Left renal pelvis (tissue), 4 donors: ENCODE measurements at regions not wholly inside any gene's neighbourhood (a gene's known extent, or its start where the extent isn't known, plus 50 kb on each side); places are given as distances from the start of the nearest gene placed in this dataset.
"Not testable (repeated sequence)": the region's sequence is repeated elsewhere in the genome, so short reads cannot be mapped to it uniquely, and the experiment has no call there.

Source experiments
- DNase-seq, 4 donors: peaks; one replicate each; pipeline ENCODE4 v3.0.0-alpha.2; 2013; ENCODE audit warnings: low read depth in 4 of 4, low spot score in 3 of 4

- DNase-seq, result no peak
Measured at GRCh38 chr9:75715360-75715759, 175.1 kb upstream of the PCSK5 start.

DNA sequence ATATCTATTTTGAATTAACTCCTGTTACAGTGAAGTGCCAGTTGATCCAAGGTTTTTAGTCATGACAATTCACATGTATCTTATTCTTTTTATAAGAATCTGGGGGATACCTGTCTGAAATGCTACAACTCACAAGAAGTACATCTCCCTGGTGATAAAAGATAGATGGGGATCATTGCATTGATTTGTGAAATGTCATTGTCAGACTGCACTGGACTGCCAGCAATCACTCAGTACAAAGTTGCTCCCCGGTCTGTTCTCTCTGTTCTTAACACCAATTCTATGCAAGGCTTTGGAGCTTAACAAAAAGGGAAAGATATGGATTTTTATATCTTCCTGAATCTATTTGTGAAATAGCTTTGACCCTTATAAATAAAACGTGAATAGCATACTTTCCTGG lies 171.8 kb upstream of the PCSK5 start:
- DNase-seq, result no peak

DNA sequence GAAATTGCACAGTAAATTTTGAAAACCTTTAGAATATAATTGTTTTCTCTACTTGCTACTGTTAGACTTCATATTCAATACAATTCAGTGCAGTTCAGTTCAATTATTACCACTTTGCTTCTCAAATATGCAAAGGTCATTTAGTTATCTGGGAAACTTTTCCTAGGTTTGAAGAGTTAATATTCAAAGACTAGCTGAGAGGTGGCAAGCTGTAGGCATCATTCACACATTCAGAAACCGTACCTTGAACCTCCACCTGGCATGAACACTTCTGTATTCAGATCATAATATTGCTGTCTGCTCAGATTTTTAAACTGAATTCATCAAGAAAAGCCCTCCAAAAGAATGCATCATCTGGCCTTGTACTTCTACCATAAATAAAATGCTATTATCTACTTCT lies 162.1 kb upstream of the PCSK5 start:
- DNase-seq, result no peak

- DNase-seq, result no peak
Measured at GRCh38 chr9:75734802-75735201, 155.7 kb upstream of the PCSK5 start.

DNA sequence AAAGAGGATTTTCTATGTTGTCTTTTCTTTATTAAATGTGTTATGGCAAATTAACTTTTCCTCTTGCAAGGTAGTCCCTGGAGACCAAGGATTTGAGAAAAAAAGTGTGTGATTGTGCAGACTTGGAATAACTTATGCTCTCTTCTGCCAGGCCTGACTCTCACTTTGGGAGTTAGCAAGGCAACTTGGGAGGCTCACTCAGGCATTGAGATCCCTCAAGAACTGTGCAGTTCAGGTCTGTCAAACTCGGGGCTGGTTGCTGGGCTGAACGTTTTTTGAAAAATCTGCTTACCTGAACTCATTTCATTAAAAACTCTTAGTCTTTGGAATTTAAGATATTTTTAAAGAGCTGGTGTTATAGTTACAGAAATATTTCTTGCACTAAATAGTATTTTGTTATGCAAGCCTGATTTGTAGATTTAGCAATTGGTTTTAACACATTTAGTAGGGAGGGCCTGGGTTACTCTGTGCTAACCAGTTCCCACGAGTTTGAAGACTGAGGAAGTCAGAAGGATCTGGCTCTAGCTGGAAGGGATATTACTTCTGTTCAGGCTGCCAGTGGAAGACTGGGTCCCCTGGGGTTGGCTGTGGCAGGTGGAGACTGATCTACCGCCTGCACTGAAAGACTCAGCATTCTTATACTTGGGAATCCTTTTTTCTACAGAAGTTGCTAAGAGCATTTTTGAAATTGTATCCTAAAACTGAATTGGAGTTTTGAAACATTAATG lies 150.4 kb upstream of the PCSK5 start:
- DNase-seq, result no peak

- DNase-seq, result no peak
Measured at GRCh38 chr9:75743855-75744254, 146.6 kb upstream of the PCSK5 start.

- no peak for DNase-seq
Measured at GRCh38 chr9:75754080-75754479, 136.4 kb upstream of the PCSK5 start.

GRCh38 chr9:75775166-75775565 lies 115.3 kb upstream of the PCSK5 start:
- DNase-seq, result no peak

DNA sequence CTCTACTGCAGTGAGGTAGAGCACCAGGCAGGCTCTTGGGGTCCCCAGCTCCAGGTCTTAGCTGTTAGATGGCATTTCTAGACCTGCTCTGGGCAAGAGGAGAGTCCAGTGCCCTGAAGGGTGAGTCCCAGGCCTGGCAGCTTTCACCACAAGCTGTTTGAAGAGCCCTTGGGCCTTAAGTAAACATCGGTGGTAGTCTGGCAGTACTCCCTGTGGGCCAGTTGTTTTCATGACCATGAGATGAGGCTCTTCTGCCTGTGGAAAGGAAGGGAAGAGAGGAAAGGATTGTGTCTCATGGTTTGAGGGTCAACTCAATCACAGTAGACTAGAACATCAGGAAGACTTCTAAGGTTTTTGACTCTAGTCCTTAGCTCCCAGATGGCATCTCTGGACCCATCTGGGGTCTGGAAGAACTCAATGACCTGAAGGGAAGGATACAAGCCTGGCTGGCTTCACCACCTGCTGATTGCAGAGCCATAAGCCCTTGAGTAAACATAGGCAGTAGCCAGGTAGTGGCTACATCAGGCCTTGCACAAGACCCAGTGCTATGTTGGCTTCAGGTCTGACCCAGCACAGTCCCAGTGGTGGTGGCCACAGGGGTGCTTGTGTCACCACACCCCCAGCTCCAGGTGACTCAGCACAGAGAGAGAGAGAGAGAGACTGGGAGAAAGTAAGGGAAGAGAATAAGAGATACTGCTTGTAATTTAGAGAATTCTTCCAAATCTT lies 114.3 kb upstream of the PCSK5 start:
- DNase-seq, result no peak

GRCh38 chr9:75780185-75780584 lies 110.3 kb upstream of the PCSK5 start:
- no peak for DNase-seq

DNA sequence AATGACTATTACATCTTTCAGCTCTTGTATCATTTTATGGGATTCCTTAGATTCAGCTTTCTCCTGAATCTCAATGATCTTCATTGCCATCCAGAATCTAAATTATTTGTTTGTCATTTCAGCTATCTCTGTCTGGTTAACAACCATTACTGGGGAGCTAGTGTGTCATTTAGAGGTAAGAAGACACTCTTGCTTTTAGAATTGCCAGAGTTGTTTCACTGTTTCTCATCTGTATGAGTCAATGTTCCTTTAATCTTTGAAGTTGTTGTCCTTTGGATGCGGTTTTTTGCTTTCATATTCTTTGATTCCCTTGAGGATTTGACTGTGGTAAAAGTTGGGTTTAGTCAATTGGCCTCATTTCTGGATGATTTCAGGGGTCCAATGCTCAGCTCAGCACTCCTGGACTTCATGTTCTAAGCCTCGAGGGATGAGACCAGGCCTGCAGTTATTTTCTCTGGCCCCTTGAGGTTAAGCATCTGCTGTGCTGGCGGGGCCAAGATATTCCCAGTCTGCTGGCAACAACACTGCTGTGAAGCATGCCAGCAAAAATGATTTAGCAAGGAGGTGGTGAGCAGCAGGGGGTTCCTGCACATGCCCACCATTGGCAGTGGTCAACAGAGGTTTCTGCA lies 102.4 kb upstream of the PCSK5 start:
- DNase-seq, result no peak

DNA sequence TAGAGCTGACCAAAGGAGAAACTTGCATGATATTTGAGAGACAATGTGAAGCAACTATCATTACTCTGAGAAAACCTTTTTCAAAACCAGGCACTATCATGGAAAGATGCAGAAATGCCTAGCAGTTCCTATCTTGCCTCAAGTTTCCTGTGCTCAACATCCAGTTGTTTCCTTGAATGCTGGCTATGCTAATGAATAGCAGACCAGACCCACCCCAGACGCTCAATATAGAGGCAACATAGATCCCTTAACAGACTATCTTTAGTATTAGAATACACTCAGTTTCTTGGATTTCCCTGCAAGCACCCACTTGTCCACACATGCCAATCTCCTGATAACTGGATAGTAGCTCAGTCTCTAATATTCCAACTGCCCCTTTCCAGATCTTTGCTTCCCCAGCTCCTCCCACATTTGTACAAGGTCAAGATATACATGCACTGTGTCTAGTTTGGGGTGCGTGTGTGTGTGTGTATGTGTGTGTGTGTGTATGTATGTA lies 93.3 kb upstream of the PCSK5 start:
- DNase-seq, result no peak

DNA sequence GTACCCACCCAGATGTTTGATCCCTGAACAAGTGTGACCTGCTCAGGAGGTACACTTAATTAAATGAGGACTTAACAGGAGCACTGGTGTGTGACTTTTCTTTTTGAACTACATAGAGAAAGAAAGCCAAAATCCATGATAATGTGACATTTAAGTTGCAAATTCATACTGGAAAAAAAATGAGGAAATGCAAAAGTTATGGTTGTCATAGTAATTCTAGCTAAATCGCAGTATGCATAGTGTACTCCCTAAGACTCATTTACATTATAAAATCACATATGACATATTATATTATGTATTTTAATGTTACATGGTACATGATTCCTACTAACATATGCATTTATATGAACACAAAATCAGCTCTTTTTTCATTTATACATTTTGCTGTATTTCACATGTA lies 92.0 kb upstream of the PCSK5 start:
- no peak for DNase-seq

DNA sequence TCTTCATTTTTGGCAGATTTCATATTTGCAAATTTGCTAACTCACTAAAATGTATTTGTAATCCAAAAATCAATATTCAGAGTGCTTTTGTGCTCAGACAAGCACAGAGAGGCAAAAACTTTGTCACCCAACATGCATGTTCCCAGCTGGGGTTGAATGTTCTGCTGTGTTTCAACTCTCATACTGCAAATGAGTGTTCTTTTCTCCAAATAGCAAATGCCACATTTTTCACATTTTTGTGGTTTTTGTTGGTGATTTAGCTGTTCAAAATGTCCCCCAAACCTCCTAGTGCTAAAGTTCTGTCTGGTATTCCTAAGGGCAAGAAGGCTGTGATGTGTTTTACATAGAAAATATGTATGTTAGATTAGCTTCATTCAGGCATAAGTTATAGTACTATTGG lies 87.3 kb upstream of the PCSK5 start:
- DNase-seq, result no peak

- no peak for DNase-seq
Measured at GRCh38 chr9:75810063-75810462, 80.4 kb upstream of the PCSK5 start.

GRCh38 chr9:75811692-75812091 lies 78.8 kb upstream of the PCSK5 start:
- DNase-seq, result no peak

DNA sequence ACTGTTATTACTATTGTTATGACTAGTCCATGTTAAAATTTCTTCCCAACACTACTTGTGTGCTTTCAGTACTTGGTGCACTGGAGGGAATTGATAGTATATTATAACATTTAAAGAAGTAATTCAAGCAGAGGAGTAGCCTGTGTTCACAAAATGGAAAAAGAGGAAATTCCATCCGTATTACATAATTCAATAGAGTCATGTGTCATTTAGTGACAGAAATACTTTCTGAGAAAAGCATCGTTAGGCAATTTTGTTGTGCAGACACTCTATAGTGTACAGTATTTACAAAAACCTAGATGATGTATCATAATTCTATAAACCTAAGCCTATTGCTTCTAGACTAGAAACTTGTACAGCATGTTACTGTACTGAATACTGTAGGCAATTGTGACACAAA lies 78.3 kb upstream of the PCSK5 start:
- no peak for DNase-seq

DNA sequence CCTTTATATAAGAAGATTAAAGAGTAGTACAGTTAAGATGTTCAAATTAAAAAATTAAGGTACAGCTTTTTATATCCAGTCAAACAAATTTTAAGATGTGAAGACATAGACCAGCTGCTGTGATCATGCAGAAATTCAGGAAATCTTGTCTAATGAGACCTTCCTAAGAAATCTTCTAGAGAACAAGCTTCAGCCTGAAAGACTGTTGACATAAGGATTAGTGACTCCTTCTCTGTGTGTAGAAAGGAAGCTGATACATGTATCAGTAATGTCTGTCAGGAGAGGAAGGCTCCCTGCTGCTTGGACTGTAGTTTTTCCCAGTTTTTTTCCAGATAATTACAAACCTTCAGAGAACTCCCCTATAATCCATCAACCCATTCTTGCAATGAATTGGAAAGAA lies 75.8 kb upstream of the PCSK5 start:
- no peak for DNase-seq

DNA sequence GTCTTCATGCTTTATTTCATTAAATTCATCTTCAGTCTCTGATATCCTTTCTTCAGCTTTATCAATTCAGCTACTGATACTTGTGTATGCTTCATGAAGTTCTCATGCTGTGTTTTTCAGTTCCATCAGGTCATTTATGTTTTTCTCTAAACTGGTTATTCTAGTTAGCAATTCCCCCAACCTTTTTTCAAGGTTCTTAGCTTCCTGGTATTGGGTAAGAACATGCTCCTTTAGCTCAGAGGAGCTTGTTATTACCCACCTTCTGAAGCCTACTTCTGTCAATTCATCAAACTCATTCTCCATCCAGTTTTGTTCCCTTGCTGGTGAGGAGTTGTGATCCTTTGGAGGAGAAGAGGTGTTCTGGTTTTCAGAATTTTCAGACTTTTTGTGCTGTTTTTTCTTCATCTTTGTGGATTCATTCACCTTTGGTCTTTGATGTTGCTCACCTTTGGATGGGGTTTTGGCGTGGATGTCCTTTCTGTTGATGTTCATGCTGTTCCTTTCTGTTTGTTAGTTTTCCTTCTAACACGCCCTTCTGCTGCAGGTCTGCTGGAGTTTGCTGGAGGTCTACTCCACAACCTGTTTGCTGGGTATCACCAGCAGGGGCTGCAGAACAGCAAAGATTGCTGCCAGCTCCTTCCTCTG lies 69.9 kb upstream of the PCSK5 start:
- DNase-seq, result not testable (repeated sequence)

- no peak for DNase-seq
Measured at GRCh38 chr9:75823151-75823550, 67.3 kb upstream of the PCSK5 start.

DNA sequence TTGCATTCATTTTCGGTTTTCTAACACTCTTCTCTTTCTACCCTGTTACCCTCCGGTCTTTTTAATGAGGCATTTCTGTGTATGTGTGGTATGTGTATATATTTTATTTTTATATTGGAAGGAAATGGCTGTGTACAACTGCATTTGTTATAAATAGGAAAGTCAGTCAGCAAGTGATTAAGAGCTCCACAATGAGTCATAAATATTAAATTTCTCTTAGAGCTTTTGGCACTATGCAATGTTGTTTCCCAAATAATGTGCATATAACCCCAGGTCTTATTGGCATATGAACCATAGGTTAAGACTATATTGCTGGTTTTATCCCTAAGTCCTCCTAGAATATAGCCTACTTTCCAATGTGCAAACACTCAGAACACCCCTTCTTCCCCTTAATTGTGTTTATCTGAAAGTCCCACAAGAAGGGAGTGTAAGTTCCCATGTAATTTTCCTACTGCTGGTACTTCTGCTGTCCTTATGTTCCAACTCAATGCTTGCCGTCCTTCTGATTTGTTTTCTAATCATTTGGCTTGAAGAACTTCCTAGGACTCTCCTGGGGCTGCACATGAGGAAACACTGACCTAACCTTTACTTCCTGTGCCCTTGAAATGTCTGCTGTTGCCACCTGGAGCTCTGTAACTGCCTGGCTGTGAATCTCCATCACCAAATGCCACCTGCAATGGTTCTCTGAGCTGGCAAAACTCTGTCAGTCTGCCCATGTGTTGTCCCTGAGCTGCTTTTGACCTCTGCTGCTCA lies 65.5 kb upstream of the PCSK5 start:
- no peak for DNase-seq
